ENCODE measurements at regions not wholly inside any gene's neighbourhood (a gene's known extent, or its start where the extent isn't known, plus 50 kb on each side); places are given as distances from the start of the nearest gene placed in this dataset.

DNA sequence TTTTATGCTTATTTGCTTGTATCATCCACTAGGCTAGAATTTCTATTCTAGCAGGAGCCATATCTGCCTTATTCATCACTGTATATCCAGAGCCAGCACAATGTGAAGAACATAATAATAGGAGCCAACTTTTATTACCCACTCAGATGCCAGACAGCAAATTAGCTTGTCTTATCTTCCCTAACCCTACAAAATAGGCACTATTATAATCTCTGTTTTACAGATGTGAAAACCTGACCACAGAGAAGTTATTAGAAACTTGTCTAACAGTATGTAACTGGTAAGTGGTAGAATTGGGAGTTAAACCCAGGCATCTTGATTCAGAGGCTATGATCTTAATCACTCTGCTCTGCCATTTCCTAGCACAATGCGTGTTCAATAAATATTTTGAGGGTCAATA, 579.5 kb downstream of the CAAP1 start:
- no peak for TF ChIP-seq RBBP5 (IDR thresholded peaks at IDR 0.05; ENCODE audit: borderline replicate concordance, low read depth, low read length)
- TF ChIP-seq ASH2L (IDR thresholded peaks at IDR 0.05; ENCODE audit: low read length) = no peak
- TF ChIP-seq, protein P1, sequence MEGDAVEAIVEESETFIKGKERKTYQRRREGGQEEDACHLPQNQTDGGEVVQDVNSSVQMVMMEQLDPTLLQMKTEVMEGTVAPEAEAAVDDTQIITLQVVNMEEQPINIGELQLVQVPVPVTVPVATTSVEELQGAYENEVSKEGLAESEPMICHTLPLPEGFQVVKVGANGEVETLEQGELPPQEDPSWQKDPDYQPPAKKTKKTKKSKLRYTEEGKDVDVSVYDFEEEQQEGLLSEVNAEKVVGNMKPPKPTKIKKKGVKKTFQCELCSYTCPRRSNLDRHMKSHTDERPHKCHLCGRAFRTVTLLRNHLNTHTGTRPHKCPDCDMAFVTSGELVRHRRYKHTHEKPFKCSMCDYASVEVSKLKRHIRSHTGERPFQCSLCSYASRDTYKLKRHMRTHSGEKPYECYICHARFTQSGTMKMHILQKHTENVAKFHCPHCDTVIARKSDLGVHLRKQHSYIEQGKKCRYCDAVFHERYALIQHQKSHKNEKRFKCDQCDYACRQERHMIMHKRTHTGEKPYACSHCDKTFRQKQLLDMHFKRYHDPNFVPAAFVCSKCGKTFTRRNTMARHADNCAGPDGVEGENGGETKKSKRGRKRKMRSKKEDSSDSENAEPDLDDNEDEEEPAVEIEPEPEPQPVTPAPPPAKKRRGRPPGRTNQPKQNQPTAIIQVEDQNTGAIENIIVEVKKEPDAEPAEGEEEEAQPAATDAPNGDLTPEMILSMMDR (IDR thresholded peaks at IDR 0.05; ENCODE audit: control extremely low read depth in 1 of 3, insufficient read depth in 1 of 3, low read depth in 1 of 3, low read length in 3 of 3) = no peak
- TF ChIP-seq TAF1 (IDR thresholded peaks at IDR 0.05; ENCODE audit: low read depth, low read length) = no peak
- no peak for TF ChIP-seq EZH2 (IDR thresholded peaks at IDR 0.05; ENCODE audit: low read depth, low read length, severe bottlenecking)
- no peak for TF ChIP-seq CBX8 (IDR thresholded peaks at IDR 0.05; ENCODE audit: borderline replicate concordance, low read depth, low read length)
- TF ChIP-seq CREB1 (IDR thresholded peaks at IDR 0.05) = no peak
- no peak for TF ChIP-seq EGR1 (IDR thresholded peaks at IDR 0.05; ENCODE audit: borderline replicate concordance, low read depth, low read length)
